IMR-90 (cell line): ENCODE measurements at regions not wholly inside any gene's neighbourhood (a gene's known extent, or its start where the extent isn't known, plus 50 kb on each side); places are given as distances from the start of the nearest gene placed in this dataset.

Experiments used
- ATAC-seq: fragments of 200-7000 bp; cut with Tn5 transposase; 2 replicates; pipeline ENCODE4 v1.9.1; 2020; ENCODE audit warnings: low read depth, mild to moderate bottlenecking, moderate library complexity
- BruUV-seq: library from RNA; stranded (reverse); fragments of 400-500 nt; replicated peaks from 2 replicates; lab custom pipeline; 2021; lab: Mats Ljungman, UMichigan
- CTCF ChIA-PET: fragments of 300-600 bp; formaldehyde crosslinking; extraction: SDS; loops from one replicate; lab custom pipeline; 2021; ENCODE audit warnings: antibody characterized with exemption; lab: Yijun Ruan, JAX
- POLR2A ChIA-PET: fragments of 300-600 bp; sonication (Branson Sonifier 250); formaldehyde crosslinking; loops from one replicate; lab custom pipeline; 2022; ENCODE audit warnings: antibody characterized with exemption; ENCODE audit not compliant: unreplicated experiment; lab: Charles Lee
- DNase-seq: peaks from one replicate; pipeline ENCODE4 v3.0.0; 2013
- H2AFZ ChIP-seq: replicated peaks from 2 replicates; pipeline ENCODE3; 2013; ENCODE audit warnings: low read length, mild to moderate bottlenecking; ENCODE audit not compliant: poor library complexity
- H2AK5ac ChIP-seq: 2 replicates; pipeline ENCODE4 v1.6.1; 2013; ENCODE audit warnings: low read depth, low read length, inconsistent platforms
- H2AK9ac ChIP-seq: replicated peaks from 2 replicates; pipeline ENCODE3; 2013; ENCODE audit warnings: mild to moderate bottlenecking, low read depth, low read length, moderate library complexity; ENCODE audit not compliant: poor library complexity
- H2BK120ac ChIP-seq: 2 replicates; pipeline ENCODE4 v1.6.1; 2013; ENCODE audit warnings: low read depth, low read length, inconsistent platforms
- H2BK15ac ChIP-seq: 3 replicates; pipeline ENCODE4 v1.6.1; 2013; ENCODE audit warnings: low read depth, low read length, inconsistent platforms
- H2BK20ac ChIP-seq: 2 replicates; pipeline ENCODE4 v1.6.1; 2013; ENCODE audit warnings: low read depth, mild to moderate bottlenecking, inconsistent platforms, low read length, moderate library complexity
- H2BK5ac ChIP-seq: 2 replicates; pipeline ENCODE4 v1.6.1; 2013; ENCODE audit warnings: mild to moderate bottlenecking, low read depth, low read length, inconsistent platforms; ENCODE audit not compliant: poor library complexity, severe bottlenecking
- H3K14ac ChIP-seq: replicated peaks from 2 replicates; pipeline ENCODE4 v1.6.1; 2013; ENCODE audit warnings: low read depth, low read length, inconsistent platforms
- H3K18ac ChIP-seq: 2 replicates; pipeline ENCODE4 v1.6.1; 2013; ENCODE audit warnings: low read depth, low read length, control low read depth
- H3K23ac ChIP-seq: 2 replicates; pipeline ENCODE4 v1.6.1; 2013; ENCODE audit warnings: low read depth, low read length, inconsistent platforms
- H3K27ac ChIP-seq: 2 replicates; pipeline ENCODE4 v1.5.1; 2013; ENCODE audit warnings: mild to moderate bottlenecking, control low read depth, low read length; ENCODE audit not compliant: insufficient read depth
- H3K27me3 ChIP-seq: 2 replicates; pipeline ENCODE4 v1.6.1; 2013; ENCODE audit warnings: low read length; ENCODE audit not compliant: control insufficient read depth, insufficient read depth
- H3K36me3 ChIP-seq: 2 replicates; pipeline ENCODE4 v1.6.1; 2013; ENCODE audit warnings: low read length, mixed read lengths; ENCODE audit not compliant: control insufficient read depth, insufficient read depth
- H3K4ac ChIP-seq: 2 replicates; pipeline ENCODE4 v1.6.1; 2013; ENCODE audit warnings: low read depth, low read length, inconsistent platforms
- H3K4me1 ChIP-seq: 2 replicates; pipeline ENCODE4 v1.6.1; 2013; ENCODE audit warnings: low read length, mixed read lengths; ENCODE audit not compliant: control insufficient read depth, insufficient read depth
- H3K4me2 ChIP-seq: 2 replicates; pipeline ENCODE4 v1.6.1; 2013; ENCODE audit warnings: low read depth, mild to moderate bottlenecking, control low read depth, low read length, moderate library complexity
- H3K4me3 ChIP-seq: 2 replicates; pipeline ENCODE4 v1.5.1; 2013; ENCODE audit warnings: low read depth, mild to moderate bottlenecking, control low read depth, low read length, moderate library complexity; ENCODE audit not compliant: insufficient read depth
- H3K56ac ChIP-seq: 2 replicates; pipeline ENCODE4 v1.6.1; 2013; ENCODE audit warnings: low read length, inconsistent platforms; ENCODE audit not compliant: insufficient read depth; ENCODE audit errors: extremely low read depth
- H3K79me1 ChIP-seq, 2 experiments: 2 replicates each; pipeline ENCODE4 v1.6.1; 2013; ENCODE audit warnings: low read length in 2 of 2, inconsistent platforms in 1 of 2, low read depth in 1 of 2
- H3K9ac ChIP-seq: 2 replicates; pipeline ENCODE4 v1.6.1; 2013; ENCODE audit warnings: low read depth, low read length, control low read depth
- H3K9me1 ChIP-seq: 2 replicates; pipeline ENCODE4 v1.6.1; 2013; ENCODE audit warnings: low read length, inconsistent platforms; ENCODE audit not compliant: insufficient read depth
- H3K9me3 ChIP-seq: 2 replicates; pipeline ENCODE4 v1.6.1; 2013; ENCODE audit warnings: low read length; ENCODE audit not compliant: control insufficient read depth, insufficient read depth
- H4K20me1 ChIP-seq: 2 replicates; pipeline ENCODE4 v1.6.1; 2013; ENCODE audit warnings: low read length, inconsistent platforms; ENCODE audit not compliant: insufficient read depth
- H4K5ac ChIP-seq: 2 replicates; pipeline ENCODE4 v1.6.1; 2013; ENCODE audit warnings: mild to moderate bottlenecking, low read depth, low read length, control low read depth
- H4K8ac ChIP-seq, 2 experiments: 2 replicates each; pipeline ENCODE4 v1.6.1; 2013; ENCODE audit warnings: low read depth in 2 of 2, low read length in 2 of 2, control low read depth in 1 of 2, inconsistent platforms in 1 of 2
- H4K91ac ChIP-seq: 2 replicates; pipeline ENCODE4 v1.6.1; 2013; ENCODE audit warnings: low read depth, low read length, inconsistent platforms; ENCODE audit not compliant: insufficient read depth
- CEBPB ChIP-seq: IDR thresholded peaks from 2 replicates; pipeline ENCODE4 v1.6.1; 2012; ENCODE audit warnings: low read depth, low read length, improper control_type of control experiment
- MXI1 ChIP-seq: IDR thresholded peaks from 2 replicates; pipeline ENCODE4 v1.6.1; 2012; ENCODE audit warnings: low read depth, mild to moderate bottlenecking, low read length, moderate library complexity, borderline replicate concordance
- NFE2L2 ChIP-seq: fragments of 150-350 bp; IDR thresholded peaks from 2 replicates; pipeline ENCODE4 v1.6.1; 2016; ENCODE audit warnings: low read depth, mild to moderate bottlenecking, low read length
- POLR2A ChIP-seq: IDR thresholded peaks from 2 replicates; pipeline ENCODE4 v1.6.1; 2012; ENCODE audit warnings: mild to moderate bottlenecking, low read depth, low read length
- RAD21 ChIP-seq: IDR thresholded peaks from 2 replicates; pipeline ENCODE4 v1.6.1; 2012; ENCODE audit warnings: low read length, improper control_type of control experiment
- RCOR1 ChIP-seq: IDR thresholded peaks from 2 replicates; pipeline ENCODE4 v1.6.1; 2012; ENCODE audit warnings: mild to moderate bottlenecking, low read length, improper control_type of control experiment; ENCODE audit not compliant: insufficient replicate concordance
- RFX5 ChIP-seq: IDR thresholded peaks from 2 replicates; pipeline ENCODE4 v1.8.0; 2012; ENCODE audit warnings: low read depth, mild to moderate bottlenecking, low read length, moderate library complexity
- SMC3 ChIP-seq: fragments of 150-350 bp; IDR thresholded peaks from 2 replicates; pipeline ENCODE4 v1.6.1; 2016; ENCODE audit warnings: low read depth, mild to moderate bottlenecking, antibody characterized with exemption, low read length, moderate library complexity
- WGBS, 2 experiments: methylation state at CpG; one replicate each; pipeline versions ENCODE4 v1.1.5 to v1.1.7; 2013; ENCODE audit warnings: missing lambda C conversion rate in 2 of 2; ENCODE audit not compliant: insufficient read length in 1 of 2; ENCODE audit errors: extremely low coverage in 2 of 2; 5-methylcytosine and 5-hydroxymethylcytosine counted together
- dilution Hi-C: fragments of 300-500 bp; cut with HindIII; formaldehyde crosslinking; loops from one replicate; pipeline ENCODE4 v1.14.3; 2018; ENCODE audit warnings: low sequenced_read_pairs; ENCODE audit not compliant: unreplicated experiment
- in situ Hi-C: fragments of 300-500 bp; cut with MboI; formaldehyde crosslinking; loops from 3 replicates; pipeline ENCODE4 v1.14.3; 2019; ENCODE audit warnings: low sequenced_read_pairs, inconsistent platforms, mixed read lengths
- intact Hi-C: fragments of 100-400 bp; cut with micrococcal nuclease; formaldehyde crosslinking; loops from 2 replicates; pipeline ENCODE4 v1.10.0; 2022
- TF ChIP-seq, protein P1 (sequence below): fragments of 150-350 bp; IDR thresholded peaks from 2 replicates; pipeline ENCODE4 v1.6.1; 2017; ENCODE audit warnings: mild to moderate bottlenecking, antibody characterized with exemption, low read length, low read depth
- TF ChIP-seq, protein P2 (sequence below): fragments of 150-350 bp; IDR thresholded peaks from 2 replicates; pipeline ENCODE4 v1.6.1; 2016; ENCODE audit warnings: low read depth, mild to moderate bottlenecking, low read length, moderate library complexity, borderline replicate concordance

GRCh38 chr15:77807611-77808010, 174.9 kb upstream of the LINGO1 start:
- Histone ChIP-seq H3K79me1 (no peaks in the 10 kb centered on the region), H4K8ac (no peak overlapping the region), H4K5ac (no peak overlapping the region), H3K9me1 (no peaks in the 10 kb centered on the region), H2AK5ac (no peak overlapping the region), H2BK120ac (no peak overlapping the region), H3K14ac (no peak overlapping the region), H3K56ac (no peak overlapping the region), H3K9ac (no peak overlapping the region), H3K23ac (no peak overlapping the region), H3K4me3 (no peak overlapping the region), H3K4ac (no peak overlapping the region), H3K36me3 (no peaks in the 10 kb centered on the region), H2AFZ (no peak overlapping the region), H2AK9ac (no peak overlapping the region), H2BK15ac (no peak overlapping the region), H3K27ac (no peak overlapping the region), H3K4me1 (no peaks in the 10 kb centered on the region), H4K20me1 (no peaks in the 10 kb centered on the region), H2BK20ac (no peak overlapping the region), H3K27me3 (peaks cover 43% of the 10 kb centered on the region; the same call in 1 of the 2 replicates), H3K18ac (no peak overlapping the region), H2BK5ac (no peak overlapping the region), H4K91ac (no peak overlapping the region), H3K4me2 (no peak overlapping the region), H3K9me3 (no peaks in the 10 kb centered on the region)
- no TSS peak for BruUV-seq
- dilution Hi-C loops (no loop called here), in situ Hi-C loops (no loop called here), intact Hi-C loops (no loop called here)
- no CpG with 5 or more reads among the region's 9 CpGs for WGBS, 2 experiments
- ATAC-seq (no peak), DNase-seq (no peak)
- ChIA-PET CTCF (no interaction called here), POLR2A (no interaction called here)
- TF ChIP-seq SMC3, result no peak
- TF ChIP-seq MXI1, result no peak
- TF ChIP-seq, protein P1, sequence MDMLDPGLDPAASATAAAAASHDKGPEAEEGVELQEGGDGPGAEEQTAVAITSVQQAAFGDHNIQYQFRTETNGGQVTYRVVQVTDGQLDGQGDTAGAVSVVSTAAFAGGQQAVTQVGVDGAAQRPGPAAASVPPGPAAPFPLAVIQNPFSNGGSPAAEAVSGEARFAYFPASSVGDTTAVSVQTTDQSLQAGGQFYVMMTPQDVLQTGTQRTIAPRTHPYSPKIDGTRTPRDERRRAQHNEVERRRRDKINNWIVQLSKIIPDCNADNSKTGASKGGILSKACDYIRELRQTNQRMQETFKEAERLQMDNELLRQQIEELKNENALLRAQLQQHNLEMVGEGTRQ, result no peak
- TF ChIP-seq NFE2L2, result no peak
- no peak for TF ChIP-seq RFX5
- TF ChIP-seq RCOR1, result no peak
- no peak for TF ChIP-seq RAD21
- TF ChIP-seq, protein P2, sequence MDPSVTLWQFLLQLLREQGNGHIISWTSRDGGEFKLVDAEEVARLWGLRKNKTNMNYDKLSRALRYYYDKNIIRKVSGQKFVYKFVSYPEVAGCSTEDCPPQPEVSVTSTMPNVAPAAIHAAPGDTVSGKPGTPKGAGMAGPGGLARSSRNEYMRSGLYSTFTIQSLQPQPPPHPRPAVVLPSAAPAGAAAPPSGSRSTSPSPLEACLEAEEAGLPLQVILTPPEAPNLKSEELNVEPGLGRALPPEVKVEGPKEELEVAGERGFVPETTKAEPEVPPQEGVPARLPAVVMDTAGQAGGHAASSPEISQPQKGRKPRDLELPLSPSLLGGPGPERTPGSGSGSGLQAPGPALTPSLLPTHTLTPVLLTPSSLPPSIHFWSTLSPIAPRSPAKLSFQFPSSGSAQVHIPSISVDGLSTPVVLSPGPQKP, result no peak
- TF ChIP-seq POLR2A, result no peak
- no peak for TF ChIP-seq CEBPB
